K562 (cell line): ENCODE measurements at regions not wholly inside any gene's neighbourhood (a gene's known extent, or its start where the extent isn't known, plus 50 kb on each side); places are given as distances from the start of the nearest gene placed in this dataset.

Experiments
- BDP1 ChIP-seq: IDR thresholded peaks from 3 replicates; pipeline ENCODE4 v1.6.1; 2011; ENCODE audit not compliant: insufficient read length, insufficient read depth
- BRD9 ChIP-seq: fragments of 450-650 bp; IDR thresholded peaks from 2 replicates; pipeline ENCODE4 v1.6.1; 2018; ENCODE audit warnings: low read depth; ENCODE audit not compliant: partially characterized antibody
- CCNT2 ChIP-seq: IDR thresholded peaks from 2 replicates; pipeline ENCODE4 v1.6.1; 2011; ENCODE audit warnings: borderline replicate concordance, low read depth, mild to moderate bottlenecking, moderate library complexity, mixed read lengths, low read length; ENCODE audit not compliant: insufficient read length; ENCODE audit errors: extremely low read depth
- CREB1 ChIP-seq, 2 experiments: sonication (generic) in 1 of 2; formaldehyde crosslinking in 1 of 2; IDR thresholded peaks; 2 replicates each; pipeline versions ENCODE4 v1.6.1 to v1.8.0; 2012 to 2022; ENCODE audit warnings: inconsistent platforms in 1 of 2, mild to moderate bottlenecking in 1 of 2, missing genetic modification reagents in 1 of 2, moderate library complexity in 1 of 2
- EZH2 ChIP-seq: IDR thresholded peaks from 2 replicates; pipeline ENCODE4 v1.6.1; 2012; ENCODE audit warnings: low read depth, mild to moderate bottlenecking, inconsistent platforms, low read length, borderline replicate concordance
- FOXM1 ChIP-seq, 2 experiments: fragments of 450-650 bp in 1 of 2; sonication (generic) in 1 of 2; formaldehyde crosslinking in 1 of 2; IDR thresholded peaks; 2 replicates each; pipeline versions ENCODE4 v1.6.1 to v1.9.0; 2017 to 2022; ENCODE audit warnings: low read depth in 2 of 2, mild to moderate bottlenecking in 2 of 2, missing genetic modification reagents in 1 of 2, moderate library complexity in 1 of 2
- HIVEP1 ChIP-seq: fragments of 250-450 bp; sonication (Bioruptor Pico); IDR thresholded peaks from 2 replicates; pipeline ENCODE4 v1.4.0; 2020; ENCODE audit warnings: mild to moderate bottlenecking
- KHSRP ChIP-seq: fragments of 450-650 bp; IDR thresholded peaks from 2 replicates; pipeline ENCODE4 v1.6.1; 2017
- LEF1 ChIP-seq: fragments of 450-650 bp; IDR thresholded peaks from 2 replicates; pipeline ENCODE4 v1.6.1; 2016; ENCODE audit warnings: mild to moderate bottlenecking
- PHF21A ChIP-seq: fragments of 450-650 bp; IDR thresholded peaks from 2 replicates; pipeline ENCODE4 v1.6.1; 2017; ENCODE audit warnings: low read depth, borderline replicate concordance
- RAD21 ChIP-seq, 2 experiments: fragments of 250-450 bp in 1 of 2; fragments of 450-650 bp in 1 of 2; sonication (Bioruptor Pico) in 1 of 2; formaldehyde crosslinking in 1 of 2; IDR thresholded peaks in 1 of 2; conservative IDR thresholded peaks in 1 of 2; 2 replicates each; pipeline versions ENCODE4 v1.4.0 to v1.8.0; 2020 to 2022; ENCODE audit warnings: mild to moderate bottlenecking in 2 of 2, moderate library complexity in 1 of 2
- SAFB2 ChIP-seq: fragments of 200-400 bp; formaldehyde crosslinking; IDR thresholded peaks from 2 replicates; pipeline ENCODE4 v1.6.1; 2018; ENCODE audit warnings: borderline replicate concordance, low read length, low read depth, moderate library complexity; ENCODE audit not compliant: severe bottlenecking
- TAF7 ChIP-seq: fragments of 450-650 bp; IDR thresholded peaks from 2 replicates; pipeline ENCODE4 v1.6.1; 2016; ENCODE audit warnings: missing genetic modification characterization, missing compliant biosample characterization
- ZBED1 ChIP-seq: IDR thresholded peaks from 2 replicates; pipeline ENCODE4 v1.6.1; 2014
- ZMIZ1 ChIP-seq, 2 experiments: fragments of 150-350 bp in 1 of 2; IDR thresholded peaks; 2 replicates each; pipeline ENCODE4 v1.6.1; 2012 to 2016; ENCODE audit warnings: low read depth in 2 of 2, low read length in 2 of 2, mild to moderate bottlenecking in 1 of 2, moderate library complexity in 1 of 2
- ZNF124 ChIP-seq: sonication (generic); formaldehyde crosslinking; IDR thresholded peaks from 2 replicates; pipeline ENCODE4 v1.8.1; 2022; ENCODE audit warnings: missing genetic modification reagents
- ZNF165 ChIP-seq: fragments of 250-450 bp; sonication (Bioruptor Pico); IDR thresholded peaks from 2 replicates; pipeline ENCODE4 v1.4.0; 2020; ENCODE audit warnings: borderline replicate concordance
- ZNF75A ChIP-seq: fragments of 450-650 bp; formaldehyde crosslinking; IDR thresholded peaks from 2 replicates; pipeline ENCODE4 v1.4.0; 2020; ENCODE audit warnings: mild to moderate bottlenecking
- ZNF77 ChIP-seq: fragments of 250-450 bp; sonication (Bioruptor Pico); IDR thresholded peaks from 2 replicates; pipeline ENCODE4 v1.5.0; 2020
- TF ChIP-seq, protein P1 (sequence below): sonication (generic); formaldehyde crosslinking; IDR thresholded peaks from 2 replicates; pipeline ENCODE4 v1.8.1; 2022; ENCODE audit warnings: missing genetic modification reagents
- TF ChIP-seq, protein P2 (sequence below): fragments of 450-650 bp; IDR thresholded peaks from 2 replicates; pipeline ENCODE4 v1.7.1; 2018; ENCODE audit warnings: mild to moderate bottlenecking, low read depth; ENCODE audit not compliant: partially characterized antibody

DNA sequence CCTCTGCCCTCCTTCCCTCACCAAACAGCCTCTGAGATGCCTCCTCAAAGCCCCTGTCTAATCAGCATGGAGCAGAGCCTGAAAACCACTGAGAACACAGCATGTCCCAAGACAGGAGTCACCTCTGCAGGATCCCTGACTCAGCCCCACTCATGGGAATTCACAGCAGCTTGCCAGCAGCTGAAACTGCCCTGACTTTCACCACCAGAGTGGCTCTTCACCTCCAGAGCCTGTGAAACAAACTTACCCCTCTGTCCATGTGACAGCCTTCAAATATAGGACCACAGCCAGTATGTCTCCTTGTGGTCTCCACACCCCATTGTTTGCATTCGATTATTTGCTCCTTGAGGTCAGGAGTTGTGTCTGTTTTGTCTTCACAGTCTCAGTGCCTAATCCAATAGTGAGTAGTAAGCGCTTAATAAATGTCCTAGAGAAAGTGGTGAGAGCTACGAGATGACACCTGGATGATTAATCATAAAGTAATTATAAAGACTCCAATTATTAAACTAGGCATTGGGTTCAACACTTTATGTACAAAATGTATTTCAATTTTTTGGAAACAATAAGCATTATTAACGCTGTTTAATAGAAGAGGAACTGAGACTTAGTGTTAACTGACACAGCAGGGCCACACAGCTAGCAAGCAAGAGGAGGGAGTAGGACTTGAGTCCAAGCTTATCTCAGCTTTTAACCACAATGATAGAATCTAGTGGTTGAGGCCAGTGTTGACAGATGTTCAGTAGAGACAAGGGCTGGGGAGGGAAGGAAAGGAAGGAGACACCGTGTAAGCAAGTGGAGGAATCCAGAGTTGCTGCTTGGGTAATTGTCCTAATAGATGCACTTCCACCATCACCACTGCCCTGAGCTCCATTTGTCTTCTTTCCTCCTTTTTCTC, 358.7 kb upstream of the TNP1 start (continued):
- no peak; the same call in 1 of the 2 replicates for TF ChIP-seq LEF1
- TF ChIP-seq HIVEP1 (CRISPR knock-in tag), result no peak
- TF ChIP-seq EZH2, result no peak
- no peak for TF ChIP-seq ZNF165 (CRISPR knock-in tag)
- no peak for TF ChIP-seq KHSRP
- 0 out of 2 replicates have a peak, but pooled peaks have one; percentile 73 for TF ChIP-seq ZBED1
- no peak for TF ChIP-seq BDP1
- no peak for TF ChIP-seq BRD9
- TF ChIP-seq ZNF124 (CRISPR knock-in tag), result no peak
- TF ChIP-seq SAFB2, result no peak
- no peak for TF ChIP-seq ZNF77
- TF ChIP-seq, protein P1, sequence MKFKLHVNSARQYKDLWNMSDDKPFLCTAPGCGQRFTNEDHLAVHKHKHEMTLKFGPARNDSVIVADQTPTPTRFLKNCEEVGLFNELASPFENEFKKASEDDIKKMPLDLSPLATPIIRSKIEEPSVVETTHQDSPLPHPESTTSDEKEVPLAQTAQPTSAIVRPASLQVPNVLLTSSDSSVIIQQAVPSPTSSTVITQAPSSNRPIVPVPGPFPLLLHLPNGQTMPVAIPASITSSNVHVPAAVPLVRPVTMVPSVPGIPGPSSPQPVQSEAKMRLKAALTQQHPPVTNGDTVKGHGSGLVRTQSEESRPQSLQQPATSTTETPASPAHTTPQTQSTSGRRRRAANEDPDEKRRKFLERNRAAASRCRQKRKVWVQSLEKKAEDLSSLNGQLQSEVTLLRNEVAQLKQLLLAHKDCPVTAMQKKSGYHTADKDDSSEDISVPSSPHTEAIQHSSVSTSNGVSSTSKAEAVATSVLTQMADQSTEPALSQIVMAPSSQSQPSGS (CRISPR knock-in tag), result no peak
- no peak for TF ChIP-seq TAF7 (tag)
- TF ChIP-seq RAD21 (CRISPR knock-in tag; conservative IDR thresholded peaks at IDR 0.05 in 1 of 2, IDR thresholded peaks at IDR 0.05 in 1 of 2), result no peak
- no peak for TF ChIP-seq ZNF75A (CRISPR knock-in tag)
- no peak for TF ChIP-seq FOXM1 (IDR thresholded peaks at IDR 0.05; ENCODE audit: low read depth)
- TF ChIP-seq FOXM1 (CRISPR knock-in tag; IDR thresholded peaks at IDR 0.05; ENCODE audit: low read depth), result no peak
- TF ChIP-seq CREB1 (IDR thresholded peaks at IDR 0.05), result no peak
- TF ChIP-seq CREB1 (CRISPR knock-in tag; IDR thresholded peaks at IDR 0.05), result no peak
- TF ChIP-seq CCNT2, result peak; percentile 51
- TF ChIP-seq, protein P2, sequence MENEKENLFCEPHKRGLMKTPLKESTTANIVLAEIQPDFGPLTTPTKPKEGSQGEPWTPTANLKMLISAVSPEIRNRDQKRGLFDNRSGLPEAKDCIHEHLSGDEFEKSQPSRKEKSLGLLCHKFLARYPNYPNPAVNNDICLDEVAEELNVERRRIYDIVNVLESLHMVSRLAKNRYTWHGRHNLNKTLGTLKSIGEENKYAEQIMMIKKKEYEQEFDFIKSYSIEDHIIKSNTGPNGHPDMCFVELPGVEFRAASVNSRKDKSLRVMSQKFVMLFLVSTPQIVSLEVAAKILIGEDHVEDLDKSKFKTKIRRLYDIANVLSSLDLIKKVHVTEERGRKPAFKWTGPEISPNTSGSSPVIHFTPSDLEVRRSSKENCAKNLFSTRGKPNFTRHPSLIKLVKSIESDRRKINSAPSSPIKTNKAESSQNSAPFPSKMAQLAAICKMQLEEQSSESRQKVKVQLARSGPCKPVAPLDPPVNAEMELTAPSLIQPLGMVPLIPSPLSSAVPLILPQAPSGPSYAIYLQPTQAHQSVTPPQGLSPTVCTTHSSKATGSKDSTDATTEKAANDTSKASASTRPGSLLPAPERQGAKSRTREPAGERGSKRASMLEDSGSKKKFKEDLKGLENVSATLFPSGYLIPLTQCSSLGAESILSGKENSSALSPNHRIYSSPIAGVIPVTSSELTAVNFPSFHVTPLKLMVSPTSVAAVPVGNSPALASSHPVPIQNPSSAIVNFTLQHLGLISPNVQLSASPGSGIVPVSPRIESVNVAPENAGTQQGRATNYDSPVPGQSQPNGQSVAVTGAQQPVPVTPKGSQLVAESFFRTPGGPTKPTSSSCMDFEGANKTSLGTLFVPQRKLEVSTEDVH, result no peak
- no peak for TF ChIP-seq PHF21A
- no peak for TF ChIP-seq ZMIZ1 (IDR thresholded peaks at IDR 0.05; ENCODE audit: low read depth in 2 of 2, low read length in 2 of 2)
